Lower leg skin (tissue), 4 donors: ENCODE measurements at regions not wholly inside any gene's neighbourhood (a gene's known extent, or its start where the extent isn't known, plus 50 kb on each side); places are given as distances from the start of the nearest gene placed in this dataset.
"Not testable (repeated sequence)": the region's sequence is repeated elsewhere in the genome, so short reads cannot be mapped to it uniquely, and the experiment has no call there.

Source experiments
- DNase-seq, 2 donors: peaks; one replicate each; pipeline ENCODE4 v3.0.0-alpha.2; 2019; ENCODE audit warnings: low spot score in 2 of 2
- H3K4me3 ChIP-seq: fragments of 200-600 bp; sonication (generic); 2 replicates; pipeline ENCODE4 v1.5.1; 2017; ENCODE audit warnings: mild to moderate bottlenecking, low read depth; ENCODE audit not compliant: poor library complexity, severe bottlenecking
- POLR2A ChIP-seq, 2 donors: fragments of 450-650 bp; IDR thresholded peaks; one replicate each; pipeline ENCODE4 v1.6.1; 2016 to 2017; ENCODE audit warnings: antibody characterized with exemption in 2 of 2, mild to moderate bottlenecking in 1 of 2, moderate library complexity in 1 of 2
- WGBS, 2 donors: methylation state at CpG; one replicate each; pipeline ENCODE4 v1.1.5; 2018; 5-methylcytosine and 5-hydroxymethylcytosine counted together
- intact Hi-C: fragments of 100-400 bp; cut with DNase I; formaldehyde crosslinking; loops from one replicate; pipeline ENCODE4 v1.15.0; 2023; ENCODE audit warnings: low total_unique reads
- TF ChIP-seq, protein P1 (sequence below), 3 donors: fragments of 450-650 bp; IDR thresholded peaks; one replicate each; pipeline ENCODE4 v1.5.1; 2016; ENCODE audit warnings: antibody characterized with exemption in 3 of 3, mild to moderate bottlenecking in 3 of 3, moderate library complexity in 2 of 3

GRCh38 chr6:130613176-130613575, 214.0 kb upstream of the SMLR1 start:
- TF ChIP-seq POLR2A (IDR thresholded peaks at IDR 0.05): no peak
- intact Hi-C loops: no loop called here
- DNase-seq: no peak
- no peak overlapping the region for H3K4me3 ChIP-seq
- 73 to 76% methylated on average over 7 of the region's 7 CpGs for WGBS, 2 donors

DNA sequence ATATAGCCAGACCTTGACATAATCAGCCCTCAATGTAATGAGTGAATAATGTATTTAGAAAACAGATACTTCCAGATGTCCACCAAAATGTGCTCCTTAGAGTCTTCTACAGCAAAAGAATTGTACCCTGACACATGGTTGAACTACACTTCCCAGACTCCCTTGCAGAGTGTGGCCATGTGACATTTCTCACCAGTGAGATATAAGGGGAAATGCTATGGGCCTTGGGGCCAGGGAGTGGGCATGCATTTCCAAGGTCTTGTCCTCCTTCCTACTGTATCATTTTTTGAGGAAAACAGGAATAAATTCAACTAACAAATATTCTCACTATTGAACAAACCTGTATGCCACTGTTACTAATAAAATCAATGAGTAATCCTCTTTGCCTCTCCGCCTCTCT, 211.4 kb upstream of the SMLR1 start:
- TF ChIP-seq POLR2A (IDR thresholded peaks at IDR 0.05): no peak
- TF ChIP-seq, protein P1, sequence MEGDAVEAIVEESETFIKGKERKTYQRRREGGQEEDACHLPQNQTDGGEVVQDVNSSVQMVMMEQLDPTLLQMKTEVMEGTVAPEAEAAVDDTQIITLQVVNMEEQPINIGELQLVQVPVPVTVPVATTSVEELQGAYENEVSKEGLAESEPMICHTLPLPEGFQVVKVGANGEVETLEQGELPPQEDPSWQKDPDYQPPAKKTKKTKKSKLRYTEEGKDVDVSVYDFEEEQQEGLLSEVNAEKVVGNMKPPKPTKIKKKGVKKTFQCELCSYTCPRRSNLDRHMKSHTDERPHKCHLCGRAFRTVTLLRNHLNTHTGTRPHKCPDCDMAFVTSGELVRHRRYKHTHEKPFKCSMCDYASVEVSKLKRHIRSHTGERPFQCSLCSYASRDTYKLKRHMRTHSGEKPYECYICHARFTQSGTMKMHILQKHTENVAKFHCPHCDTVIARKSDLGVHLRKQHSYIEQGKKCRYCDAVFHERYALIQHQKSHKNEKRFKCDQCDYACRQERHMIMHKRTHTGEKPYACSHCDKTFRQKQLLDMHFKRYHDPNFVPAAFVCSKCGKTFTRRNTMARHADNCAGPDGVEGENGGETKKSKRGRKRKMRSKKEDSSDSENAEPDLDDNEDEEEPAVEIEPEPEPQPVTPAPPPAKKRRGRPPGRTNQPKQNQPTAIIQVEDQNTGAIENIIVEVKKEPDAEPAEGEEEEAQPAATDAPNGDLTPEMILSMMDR (IDR thresholded peaks at IDR 0.05): no peak
- H3K4me3 ChIP-seq: no peak overlapping the region
- no peak for DNase-seq
- intact Hi-C loops: no loop called here
- 92 to 100% methylated on average over 1 of the region's 1 CpG for WGBS, 2 donors

- H3K4me3 ChIP-seq: no peak overlapping the region
- intact Hi-C loops: no loop called here
- 90 to 93% methylated on average over 2 of the region's 2 CpGs for WGBS, 2 donors
- DNase-seq: no peak
- TF ChIP-seq POLR2A (IDR thresholded peaks at IDR 0.05): no peak
- TF ChIP-seq, protein P1 (IDR thresholded peaks at IDR 0.05): no peak
These were observed 209.5 kb upstream of the SMLR1 start for GRCh38 chr6:130617658-130618057.

- WGBS, 2 donors: 84 to 92% methylated on average over 5 of the region's 5 CpGs
These were observed 208.4 kb upstream of the SMLR1 start for GRCh38 chr6:130618806-130619205.

GRCh38 chr6:130620338-130620781, 206.8 kb upstream of the SMLR1 start:
- DNase-seq: no peak
- TF ChIP-seq POLR2A (IDR thresholded peaks at IDR 0.05): no peak
- TF ChIP-seq, protein P1 (IDR thresholded peaks at IDR 0.05): no peak
- 29 to 31% methylated on average over 2 of the region's 2 CpGs for WGBS, 2 donors
- intact Hi-C loops: no loop called here
- no peak overlapping the region for H3K4me3 ChIP-seq

More at GRCh38 chr6:130618806-130619205, 208.4 kb upstream of the SMLR1 start:
- intact Hi-C loops, DNase-seq, H3K4me3 ChIP-seq: not testable (repeated sequence)

GRCh38 chr6:130622142-130622541, 205.1 kb upstream of the SMLR1 start:
- TF ChIP-seq, protein P1 (IDR thresholded peaks at IDR 0.05): no peak
- TF ChIP-seq POLR2A (IDR thresholded peaks at IDR 0.05): no peak
- intact Hi-C loops: loop anchor here (2.0 kb wide), 1 partner anchor 69 kb away; no protein-coding TSS in a partner anchor
- no peak for DNase-seq
- H3K4me3 ChIP-seq: no peak overlapping the region

DNA sequence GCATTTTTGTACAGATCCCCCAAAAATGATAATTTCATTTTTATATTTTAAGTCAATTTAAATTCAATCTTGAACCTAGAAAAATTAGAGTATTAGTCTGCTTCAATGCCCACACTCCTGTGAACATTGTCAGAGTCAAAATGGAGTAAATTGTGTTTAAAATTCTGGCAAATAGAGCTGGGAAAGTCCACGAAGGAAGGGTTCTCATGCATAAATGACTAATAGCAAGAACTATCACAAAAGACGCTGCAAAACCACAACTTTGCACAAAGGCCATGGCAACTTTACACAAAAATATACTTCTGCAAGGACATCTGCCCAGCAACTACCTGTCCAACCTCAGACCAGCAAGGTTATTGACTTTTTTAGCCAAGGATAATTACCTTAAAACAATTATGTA, 203.2 kb upstream of the SMLR1 start:
- DNase-seq: no peak
- no peak overlapping the region for H3K4me3 ChIP-seq
- intact Hi-C loops: no loop called here
- WGBS, 2 donors: 84 to 93% methylated on average over 2 of the region's 2 CpGs
- TF ChIP-seq POLR2A (IDR thresholded peaks at IDR 0.05): no peak
- TF ChIP-seq, protein P1 (IDR thresholded peaks at IDR 0.05): no peak
